Activated naive CD4-positive, alpha-beta T cell treated with anti-CD3 and anti-CD28 coated beads for 36 hours (primary cell): ENCODE measurements at regions not wholly inside any gene's neighbourhood (a gene's known extent, or its start where the extent isn't known, plus 50 kb on each side); places are given as distances from the start of the nearest gene placed in this dataset.

Experiments used
- CTCF ChIA-PET: fragments of 350-600 bp; sonication (Branson Sonifier 250); formaldehyde crosslinking; loops from one replicate; lab custom pipeline; 2021; ENCODE audit warnings: antibody characterized with exemption; lab: Charles Lee
- DNase-seq: peaks from one replicate; pipeline ENCODE4 v3.0.0-alpha.2; 2020
- H3K27ac Mint-ChIP-seq: one replicate; pipeline ENCODE4 v1.8.0; 2021; ENCODE audit warnings: mild to moderate bottlenecking, mixed read lengths
- H3K27me3 Mint-ChIP-seq: one replicate; pipeline ENCODE4 v1.8.0; 2021; ENCODE audit warnings: low read depth, mixed read lengths
- H3K36me3 Mint-ChIP-seq: one replicate; pipeline ENCODE4 v1.8.0; 2021; ENCODE audit warnings: low read depth, mixed read lengths
- H3K4me1 Mint-ChIP-seq: one replicate; pipeline ENCODE4 v1.8.0; 2021; ENCODE audit warnings: low read depth, mixed read lengths
- H3K4me3 Mint-ChIP-seq: one replicate; pipeline ENCODE4 v1.8.0; 2021; ENCODE audit warnings: mild to moderate bottlenecking, moderate library complexity, mixed read lengths
- H3K9me3 Mint-ChIP-seq: one replicate; pipeline ENCODE4 v1.8.0; 2021; ENCODE audit warnings: mixed read lengths
- intact Hi-C: fragments of 100-400 bp; cut with micrococcal nuclease; formaldehyde crosslinking; loops from one replicate; pipeline ENCODE4 v1.15.1; 2023

DNA sequence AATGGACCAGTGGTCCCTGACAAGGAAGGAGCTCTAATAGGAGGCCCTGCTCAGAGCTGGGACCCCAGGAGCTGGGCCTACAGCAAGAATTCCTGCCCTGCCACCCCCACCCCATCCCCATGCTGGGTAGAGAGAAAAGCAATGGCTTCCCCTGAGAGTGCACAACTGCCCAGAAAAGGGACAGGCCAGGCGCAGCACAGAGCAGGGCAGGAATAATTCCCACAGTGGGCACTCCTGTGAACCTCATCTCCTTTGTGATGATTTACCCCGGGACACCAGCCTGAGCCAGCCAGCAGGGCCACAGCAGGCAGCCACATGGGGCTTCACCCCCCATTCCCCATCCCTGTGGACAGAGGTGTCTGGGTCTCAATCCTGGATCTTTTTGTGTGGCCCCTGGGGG, 104.0 kb upstream of the IQSEC1 start:
- no peak overlapping the region for H3K27ac Mint-ChIP-seq
- no peak overlapping the region for H3K4me3 Mint-ChIP-seq
- H3K36me3 Mint-ChIP-seq, result no peaks in the 10 kb centered on the region
- no peaks in the 10 kb centered on the region for H3K27me3 Mint-ChIP-seq
- CTCF ChIA-PET, result no interaction called here
- H3K4me1 Mint-ChIP-seq, result no peaks in the 10 kb centered on the region
- DNase-seq, result no peak
- peaks cover 16% of the 10 kb centered on the region for H3K9me3 Mint-ChIP-seq
- intact Hi-C loops, result no loop called here

DNA sequence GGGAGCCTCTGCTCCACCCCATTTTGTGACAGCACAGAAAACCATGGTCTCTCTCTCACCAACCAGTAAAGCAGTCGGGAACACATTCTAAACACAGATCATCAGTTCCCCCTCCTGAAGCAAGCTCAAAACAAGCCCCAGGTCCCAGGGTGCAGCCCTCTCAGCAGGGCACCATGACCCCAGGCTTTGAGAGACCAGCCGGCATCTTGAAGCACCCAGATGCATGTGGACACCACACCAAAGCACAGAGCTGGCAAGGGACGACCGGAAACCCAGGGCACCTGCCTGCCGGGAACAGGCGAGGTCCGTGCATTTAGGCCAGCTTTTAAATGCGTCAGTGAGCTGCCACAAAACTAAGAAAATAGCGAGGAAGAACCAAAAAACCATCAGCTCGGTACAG, 103.2 kb upstream of the IQSEC1 start:
- Mint-ChIP-seq H3K27me3 (no peaks in the 10 kb centered on the region), H3K4me1 (no peaks in the 10 kb centered on the region), H3K9me3 (peaks cover 16% of the 10 kb centered on the region), H3K4me3 (no peak overlapping the region), H3K36me3 (no peaks in the 10 kb centered on the region), H3K27ac (no peak overlapping the region)
- intact Hi-C loops, result no loop called here
- CTCF ChIA-PET, result no interaction called here
- DNase-seq, result no peak

DNA sequence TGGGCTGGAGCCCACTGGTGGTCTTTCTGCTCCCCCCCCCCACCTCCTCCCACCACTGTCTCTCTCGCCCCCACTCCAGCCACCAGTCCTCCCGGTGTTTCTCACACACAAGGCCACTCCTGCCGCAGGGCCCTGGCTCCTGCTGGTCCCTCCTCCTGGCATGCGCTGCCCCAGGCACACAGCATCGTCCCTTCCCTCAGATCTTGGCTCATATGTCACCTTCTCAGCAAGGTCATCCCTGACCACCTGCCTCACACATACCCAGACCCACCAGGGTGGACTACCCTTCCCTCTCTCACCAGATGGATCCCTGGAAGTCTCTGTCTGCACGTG, 101.5 kb upstream of the IQSEC1 start:
- intact Hi-C loops, result no loop called here
- Mint-ChIP-seq H3K4me1 (no peaks in the 10 kb centered on the region), H3K36me3 (no peaks in the 10 kb centered on the region), H3K9me3 (peaks cover 14% of the 10 kb centered on the region), H3K4me3 (no peak overlapping the region), H3K27ac (no peak overlapping the region), H3K27me3 (no peaks in the 10 kb centered on the region)
- DNase-seq, result no peak
- CTCF ChIA-PET, result no interaction called here

DNA sequence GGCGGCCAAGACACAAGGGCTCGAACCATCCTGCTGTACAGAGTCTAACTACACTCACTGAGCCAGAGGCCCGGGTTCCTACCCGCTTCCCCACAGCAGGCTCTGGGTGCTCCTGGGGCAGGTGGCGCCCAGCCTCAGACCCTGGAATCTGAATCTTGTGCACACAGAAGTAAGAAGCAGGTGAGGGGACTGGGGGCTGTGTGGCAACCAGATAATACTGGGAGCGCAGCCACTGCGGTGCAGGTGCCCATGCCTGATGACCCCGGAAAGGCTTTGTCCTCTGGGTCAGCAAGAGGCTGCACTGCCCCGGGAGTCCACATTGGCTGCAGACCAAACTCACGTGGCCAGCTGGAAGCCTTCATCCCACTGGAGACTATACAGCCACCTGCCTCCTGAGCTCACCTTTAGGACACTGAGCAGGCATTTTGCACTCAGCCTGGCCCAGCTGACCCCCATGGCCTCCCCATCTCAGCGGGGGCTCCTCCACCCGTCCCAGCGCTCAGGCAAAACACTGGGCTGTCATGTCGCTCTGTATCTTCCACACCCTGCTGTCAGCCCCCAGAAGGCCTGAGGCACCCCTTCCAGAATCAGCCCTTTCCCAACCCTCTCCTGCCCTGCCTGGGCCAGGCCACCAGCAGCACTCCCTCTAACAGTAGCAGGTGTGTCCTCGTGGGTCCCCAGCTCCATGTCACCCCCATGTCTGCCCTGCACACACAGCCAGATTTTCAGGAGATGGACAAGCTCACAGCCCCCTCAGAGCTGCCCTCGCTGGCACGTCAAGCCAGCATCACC, 101.0 kb upstream of the IQSEC1 start:
- no peak overlapping the region for H3K27ac Mint-ChIP-seq
- no peaks in the 10 kb centered on the region for H3K36me3 Mint-ChIP-seq
- intact Hi-C loops, result no loop called here
- CTCF ChIA-PET, result interaction anchor here (1.1 kb wide), 1 partner anchor 10 kb away, joined by 3 read pairs; no protein-coding TSS in a partner anchor
- no peak for DNase-seq
- no peaks in the 10 kb centered on the region for H3K27me3 Mint-ChIP-seq
- no peak overlapping the region for H3K4me3 Mint-ChIP-seq
- peaks cover 12% of the 10 kb centered on the region for H3K9me3 Mint-ChIP-seq
- no peaks in the 10 kb centered on the region for H3K4me1 Mint-ChIP-seq

DNA sequence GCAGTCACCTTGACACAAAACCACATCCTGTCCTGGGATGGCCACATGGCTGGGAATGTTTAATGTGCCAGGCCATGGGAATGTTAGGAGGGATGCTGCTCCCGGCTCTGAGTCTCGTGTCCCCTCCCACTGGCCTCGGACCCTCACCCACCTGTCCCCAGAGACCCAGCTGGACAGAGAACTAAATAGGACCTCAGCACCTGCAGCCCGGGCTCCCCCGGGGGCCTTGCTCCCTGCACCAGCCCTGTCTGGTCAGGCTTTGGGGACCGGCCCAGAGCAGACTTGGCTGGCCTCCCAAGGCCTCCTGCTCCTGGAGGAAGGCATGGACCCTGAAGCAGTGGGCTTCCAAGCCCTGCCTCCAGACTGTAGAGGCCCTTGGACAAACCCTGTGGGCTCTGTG, 100.0 kb upstream of the IQSEC1 start:
- H3K4me3 Mint-ChIP-seq, result no peak overlapping the region

DNA sequence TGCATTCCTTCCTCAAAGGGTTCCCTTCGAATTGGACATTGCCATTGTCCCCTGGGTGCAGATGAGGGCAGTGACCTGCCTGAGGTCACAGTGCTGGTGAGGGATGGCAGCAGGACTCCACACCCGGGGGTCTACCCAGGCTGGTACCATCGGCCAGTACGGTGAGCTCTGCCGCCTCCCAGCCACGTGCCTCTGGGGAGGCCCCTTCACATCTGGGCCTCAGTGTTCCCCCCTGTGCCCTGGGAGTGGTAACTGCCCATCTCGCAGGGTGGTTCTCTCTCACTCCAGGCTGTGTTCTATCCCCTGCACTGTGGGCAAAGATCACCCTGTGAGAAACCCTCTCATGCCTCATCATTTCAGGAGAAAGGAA, 99.4 kb upstream of the IQSEC1 start:
- no peaks in the 10 kb centered on the region for H3K4me1 Mint-ChIP-seq
- no peaks in the 10 kb centered on the region for H3K36me3 Mint-ChIP-seq
- no peaks in the 10 kb centered on the region for H3K27me3 Mint-ChIP-seq
- H3K27ac Mint-ChIP-seq, result no peak overlapping the region
- CTCF ChIA-PET, result no interaction called here
- no peaks in the 10 kb centered on the region for H3K9me3 Mint-ChIP-seq
- intact Hi-C loops, result no loop called here
- no peak overlapping the region for H3K4me3 Mint-ChIP-seq
- no peak for DNase-seq

More for the DNA sequence above, 100.0 kb upstream of the IQSEC1 start:
- Mint-ChIP-seq H3K27ac (no peak overlapping the region), H3K27me3 (no peaks in the 10 kb centered on the region), H3K9me3 (peaks cover 3% of the 10 kb centered on the region), H3K4me1 (no peaks in the 10 kb centered on the region), H3K36me3 (no peaks in the 10 kb centered on the region)
- DNase-seq, result no peak
- intact Hi-C loops, result no loop called here
- CTCF ChIA-PET, result interaction anchor here (1.1 kb wide), 1 partner anchor 11 kb away, joined by 3 read pairs; no protein-coding TSS in a partner anchor

DNA sequence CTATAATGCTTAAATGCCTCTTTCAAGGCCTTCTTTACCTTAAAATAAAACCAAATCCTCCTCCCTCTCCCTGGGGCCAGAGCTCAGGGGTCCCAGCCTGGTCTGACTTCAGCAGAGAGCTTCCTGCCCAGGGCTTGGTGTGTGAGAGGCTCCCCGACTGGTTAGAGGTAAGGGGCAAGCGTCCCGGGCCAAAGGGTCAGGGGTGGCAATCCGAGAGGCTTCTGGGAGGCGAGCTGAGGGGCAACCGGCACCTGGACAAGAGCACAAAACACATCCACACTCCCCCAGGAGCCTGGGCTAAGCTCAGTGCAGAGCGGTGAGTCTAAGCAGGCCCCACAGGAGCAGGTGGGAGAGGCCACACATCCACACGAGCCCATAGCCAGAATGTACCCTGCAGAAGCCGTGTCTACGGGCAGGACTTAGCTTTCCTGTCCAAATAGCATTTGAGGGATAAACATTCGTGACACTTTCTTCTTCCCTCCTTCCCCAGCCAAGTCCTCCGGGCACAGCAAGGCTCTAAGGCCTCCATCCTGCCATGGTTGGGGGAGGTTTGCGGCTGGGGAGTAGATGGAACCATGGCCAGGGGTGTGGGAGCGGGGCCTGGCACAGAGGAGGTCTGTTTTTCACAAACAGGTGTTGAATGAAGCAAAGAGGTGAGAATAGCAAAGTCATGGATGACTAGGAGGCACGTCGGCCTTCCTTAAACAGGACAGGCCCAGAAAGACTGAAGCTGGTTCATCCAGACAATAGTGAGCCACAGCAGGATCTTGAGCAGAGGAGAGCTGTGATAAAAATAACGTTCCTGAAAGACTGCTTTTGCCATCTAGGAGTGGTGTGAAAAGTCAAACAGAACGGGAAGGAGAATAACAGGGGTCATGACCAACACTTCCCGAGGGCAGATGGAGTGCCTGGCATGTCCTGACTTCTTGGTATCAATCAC, 98.7 kb upstream of the IQSEC1 start:
- no peak overlapping the region for H3K27ac Mint-ChIP-seq
- intact Hi-C loops, result no loop called here
- CTCF ChIA-PET, result no interaction called here

DNA sequence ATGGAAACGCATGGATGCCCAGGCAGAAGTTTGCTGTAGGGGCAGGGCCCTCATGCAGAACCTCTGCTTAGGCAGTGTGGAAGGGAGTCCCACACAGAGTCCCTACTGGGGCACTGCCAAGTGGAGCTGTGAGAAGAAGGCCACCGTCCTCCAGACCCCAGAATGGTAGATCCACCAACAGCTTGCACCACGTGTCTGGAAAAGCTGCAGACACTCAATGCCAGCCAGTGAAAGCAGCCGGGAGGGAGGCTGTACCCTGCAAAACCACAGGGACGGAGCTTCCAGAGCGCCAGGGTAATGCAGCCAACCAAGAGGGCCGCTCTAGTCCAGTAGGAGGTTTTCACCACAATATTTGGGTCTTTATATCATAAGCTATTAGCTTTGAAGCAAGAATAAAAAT, 97.1 kb upstream of the IQSEC1 start:
- no peak overlapping the region for H3K4me3 Mint-ChIP-seq
- intact Hi-C loops, result no loop called here
- H3K36me3 Mint-ChIP-seq, result no peaks in the 10 kb centered on the region
- H3K9me3 Mint-ChIP-seq, result no peaks in the 10 kb centered on the region
- DNase-seq, result no peak
- no peaks in the 10 kb centered on the region for H3K27me3 Mint-ChIP-seq
- CTCF ChIA-PET, result no interaction called here
- H3K4me1 Mint-ChIP-seq, result no peaks in the 10 kb centered on the region
- H3K27ac Mint-ChIP-seq, result no peak overlapping the region

More for the DNA sequence above, 98.7 kb upstream of the IQSEC1 start:
- Mint-ChIP-seq H3K4me1 (no peaks in the 10 kb centered on the region), H3K27me3 (no peaks in the 10 kb centered on the region), H3K4me3 (no peak overlapping the region), H3K36me3 (no peaks in the 10 kb centered on the region), H3K9me3 (no peaks in the 10 kb centered on the region)
- DNase-seq, result no peak

DNA sequence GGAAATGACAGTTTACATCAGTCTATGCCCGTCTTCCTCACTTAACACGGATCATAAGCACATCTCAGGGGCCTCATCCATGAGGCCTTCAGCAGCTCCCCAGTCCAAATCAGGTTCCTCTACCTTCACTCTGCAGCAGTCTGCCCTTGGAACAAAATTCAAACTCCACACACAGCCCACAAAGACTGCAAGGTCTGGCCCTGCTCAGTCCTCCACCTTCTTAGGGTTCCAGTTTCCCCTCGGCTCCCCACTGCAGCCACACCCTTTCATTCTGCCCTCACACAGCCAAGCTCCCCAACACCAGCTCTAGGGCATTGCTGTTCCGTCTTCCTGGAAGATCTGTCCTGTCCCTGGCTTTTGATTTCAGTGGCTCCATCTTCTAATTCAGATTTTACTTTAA, 95.2 kb upstream of the IQSEC1 start:
- CTCF ChIA-PET, result interaction anchor here (1.3 kb wide), 1 partner anchor 489 kb away, joined by 3 read pairs; no protein-coding TSS in a partner anchor
- Mint-ChIP-seq H3K36me3 (no peaks in the 10 kb centered on the region), H3K27ac (no peak overlapping the region), H3K9me3 (no peaks in the 10 kb centered on the region), H3K4me3 (no peak overlapping the region), H3K4me1 (no peaks in the 10 kb centered on the region), H3K27me3 (no peaks in the 10 kb centered on the region)
- DNase-seq, result no peak
- intact Hi-C loops, result no loop called here

DNA sequence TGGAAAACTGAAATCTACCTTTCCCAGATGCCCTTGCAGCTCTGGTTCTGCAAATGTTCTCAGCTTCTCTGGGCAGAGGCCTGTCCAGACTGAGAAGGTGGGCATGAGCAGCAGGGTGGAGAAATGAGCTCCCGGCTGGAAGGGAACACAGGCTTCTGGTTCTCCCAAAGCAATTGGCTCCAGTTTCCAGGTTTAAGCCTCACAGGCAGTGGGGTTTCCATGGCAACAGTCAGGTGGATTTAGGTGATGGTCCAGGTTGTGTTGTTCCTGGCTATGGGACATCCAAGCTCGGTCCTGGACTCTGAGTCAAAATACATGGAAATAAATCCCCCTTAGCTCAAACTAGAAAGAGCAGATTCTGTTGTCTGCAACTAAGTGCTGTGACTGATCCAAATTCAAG, 94.6 kb upstream of the IQSEC1 start:
- H3K9me3 Mint-ChIP-seq, result no peaks in the 10 kb centered on the region
- H3K27me3 Mint-ChIP-seq, result no peaks in the 10 kb centered on the region
- H3K4me3 Mint-ChIP-seq, result no peak overlapping the region
- no peak for DNase-seq
- intact Hi-C loops, result no loop called here
- H3K4me1 Mint-ChIP-seq, result no peaks in the 10 kb centered on the region
- no peaks in the 10 kb centered on the region for H3K36me3 Mint-ChIP-seq
- H3K27ac Mint-ChIP-seq, result no peak overlapping the region
- CTCF ChIA-PET, result interaction anchor here (1.3 kb wide), 1 partner anchor 489 kb away, joined by 3 read pairs; no protein-coding TSS in a partner anchor

DNA sequence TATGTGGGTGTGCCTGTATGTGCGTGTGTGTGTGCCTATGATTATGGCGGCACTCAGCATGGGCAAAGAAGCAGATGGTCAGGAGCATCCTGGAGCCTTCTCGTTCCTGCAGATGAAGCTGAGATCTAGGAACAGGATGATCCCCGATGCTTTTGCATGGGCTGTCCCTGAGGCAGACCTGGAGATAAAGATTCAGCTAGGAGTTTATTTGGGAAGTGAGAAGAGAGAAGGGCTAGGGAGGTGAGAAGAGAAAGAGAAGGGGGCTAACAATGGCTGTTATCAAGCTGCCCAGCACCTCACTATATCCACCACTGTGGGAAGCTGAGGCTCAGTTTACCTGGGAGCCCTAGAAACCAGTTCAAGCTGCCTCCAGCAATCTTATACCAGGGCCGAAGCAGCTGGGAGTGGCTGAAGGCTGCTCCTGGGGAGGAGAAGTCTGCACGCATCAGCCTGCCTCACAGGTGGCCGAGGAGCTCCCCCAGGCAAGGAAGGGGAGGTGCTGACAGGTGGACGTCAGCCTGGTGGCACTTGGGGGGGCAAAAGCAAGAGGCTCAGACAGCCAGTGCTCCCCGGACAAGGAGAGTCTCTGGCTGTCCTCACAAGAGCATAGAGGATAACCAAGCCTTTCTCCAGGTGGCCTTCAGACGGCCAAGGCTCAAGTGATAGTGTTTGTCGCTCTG, 94.0 kb upstream of the IQSEC1 start:
- no peaks in the 10 kb centered on the region for H3K9me3 Mint-ChIP-seq
- intact Hi-C loops, result no loop called here
- no peak for DNase-seq
- no peaks in the 10 kb centered on the region for H3K36me3 Mint-ChIP-seq
- H3K27ac Mint-ChIP-seq, result no peak overlapping the region
- no peaks in the 10 kb centered on the region for H3K27me3 Mint-ChIP-seq
- CTCF ChIA-PET, result interaction anchor here (1.3 kb wide), 1 partner anchor 490 kb away, joined by 3 read pairs; no protein-coding TSS in a partner anchor
- H3K4me3 Mint-ChIP-seq, result no peak overlapping the region
- H3K4me1 Mint-ChIP-seq, result no peaks in the 10 kb centered on the region
